HG03354 (cell line): ENCODE measurements at regions not wholly inside any gene's neighbourhood (a gene's known extent, or its start where the extent isn't known, plus 50 kb on each side); places are given as distances from the start of the nearest gene placed in this dataset.

Experiments used
- ATAC-seq: cut with Tn5 transposase; IDR thresholded peaks from one replicate; pipeline ENCODE4 v1.9.1; 2021; ENCODE audit warnings: mild to moderate bottlenecking; ENCODE audit not compliant: unreplicated experiment, poor library complexity, severe bottlenecking

DNA sequence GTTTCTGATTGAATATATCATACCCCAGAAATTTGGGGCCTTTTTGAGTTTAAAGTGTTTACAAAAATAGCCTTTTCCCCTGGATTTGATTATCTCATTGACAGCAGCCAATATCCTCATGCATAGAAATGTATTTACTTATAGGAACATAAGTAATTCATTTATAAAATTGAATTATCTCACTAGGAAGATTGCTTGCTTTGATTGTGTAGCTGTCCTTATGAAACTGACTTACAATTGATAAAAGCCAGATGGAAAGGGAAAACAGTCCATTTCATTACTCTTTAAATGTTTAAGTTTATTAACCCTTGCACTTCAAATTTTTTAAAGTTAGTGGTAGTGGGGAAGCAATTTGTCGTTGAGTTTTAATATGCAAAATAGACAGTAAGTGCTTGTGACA lies 310.2 kb upstream of the TBX22 start:
- ATAC-seq: no peak

DNA sequence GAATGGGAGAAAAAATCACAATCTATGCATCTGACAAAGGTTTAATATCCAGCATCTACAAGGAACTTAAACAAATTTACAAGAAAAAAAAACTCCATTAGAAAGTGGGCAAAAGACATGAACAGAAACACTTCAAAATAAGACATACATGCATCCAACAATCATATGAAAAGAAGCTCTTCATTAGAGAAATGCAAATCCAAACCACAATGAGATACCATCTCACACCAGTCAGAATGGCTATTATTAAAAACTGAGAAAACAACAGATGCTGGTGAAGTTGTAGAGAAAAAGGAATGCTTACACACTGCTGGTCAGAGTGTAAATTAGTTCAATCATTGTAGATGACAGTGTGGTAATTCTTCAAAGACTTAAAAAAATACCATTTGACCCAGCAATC lies 306.0 kb upstream of the TBX22 start:
- ATAC-seq: no peak

DNA sequence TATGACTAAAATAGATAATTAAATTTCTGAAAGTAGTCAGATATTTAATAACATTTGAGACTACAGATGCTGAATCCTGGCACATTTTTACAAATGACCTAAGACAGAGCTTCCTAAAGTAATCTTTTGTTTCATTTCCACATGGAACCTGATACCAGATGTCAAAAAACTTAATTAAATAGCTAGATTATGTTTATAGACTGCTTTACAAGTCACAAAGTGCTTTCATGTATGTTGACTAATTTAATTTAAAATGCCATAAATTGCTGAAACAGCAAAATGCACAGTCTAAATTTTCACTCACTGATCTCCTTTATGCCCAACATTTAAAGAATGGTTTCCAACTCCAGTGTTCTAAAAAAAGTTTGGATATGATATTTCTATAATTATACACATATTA lies 299.1 kb upstream of the TBX22 start:
- ATAC-seq: no peak

DNA sequence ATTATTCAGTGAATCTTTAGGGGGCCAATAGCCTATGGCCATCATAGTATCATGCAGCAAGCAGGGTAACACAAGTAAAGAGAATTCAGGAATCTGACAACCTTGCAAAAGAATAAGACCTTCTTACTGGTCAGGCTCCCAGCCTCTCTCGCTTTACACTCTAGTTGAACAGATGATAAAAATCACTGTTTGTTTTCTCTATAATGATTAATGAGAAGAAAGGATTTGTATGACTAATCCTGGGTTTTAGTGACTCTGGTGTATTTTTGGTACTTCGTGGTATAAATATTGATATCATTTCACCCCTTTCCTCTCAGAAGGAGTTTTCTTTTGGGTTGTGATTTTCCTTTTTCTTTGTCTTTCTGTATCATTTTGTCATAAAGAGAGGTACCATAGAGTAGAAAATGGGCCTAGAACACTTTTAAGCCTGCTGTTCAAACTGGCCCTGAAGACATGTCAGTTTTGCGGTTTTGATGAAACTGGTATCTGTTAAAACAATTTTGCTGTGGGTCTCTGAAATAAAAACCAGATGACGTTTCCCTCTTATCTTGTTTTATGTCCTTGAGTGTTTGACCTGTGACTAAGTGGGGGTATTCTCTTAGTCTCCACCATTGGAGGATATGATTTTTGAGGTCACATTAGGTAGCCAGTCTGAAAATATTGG lies 294.9 kb upstream of the TBX22 start:
- peak; percentile 80 for ATAC-seq

DNA sequence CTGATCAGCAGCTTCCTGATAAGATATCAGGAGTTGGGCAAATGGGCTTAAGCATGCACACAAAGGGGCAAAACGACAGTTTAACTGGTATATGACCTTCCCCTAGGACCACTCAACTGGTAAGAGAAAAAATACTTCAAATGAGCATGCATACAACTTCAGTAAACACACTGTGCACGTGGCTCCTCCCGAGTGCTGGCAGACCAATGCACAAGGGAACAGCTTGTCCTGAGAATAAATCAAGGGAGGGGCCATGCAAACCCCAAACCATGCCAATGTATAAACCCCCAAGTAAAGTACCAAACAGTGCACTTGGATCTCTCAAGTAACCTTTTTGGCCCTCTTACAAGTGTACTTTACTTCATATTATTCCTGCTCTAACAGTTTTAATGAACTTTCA lies 293.3 kb upstream of the TBX22 start:
- no peak for ATAC-seq

DNA sequence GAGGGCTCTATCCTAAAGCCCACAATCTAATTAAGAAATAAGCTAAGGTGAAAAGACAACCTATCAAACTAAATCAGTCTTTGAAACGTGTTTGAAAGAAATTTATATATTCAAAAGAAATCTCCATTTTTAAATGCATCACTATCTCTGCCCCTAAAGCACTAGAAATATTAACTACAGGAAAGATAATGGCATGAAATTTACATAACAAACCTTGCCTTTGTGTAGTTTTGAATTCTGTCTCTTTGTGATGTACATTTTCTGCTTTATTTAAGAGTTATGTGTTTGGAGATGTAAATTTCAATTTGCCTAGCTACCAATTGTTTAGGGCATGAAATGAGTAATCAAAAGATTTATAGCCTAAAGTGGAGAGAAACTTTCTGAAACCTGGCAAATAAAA lies 286.1 kb upstream of the TBX22 start:
- ATAC-seq: no peak
